Thyroid gland (tissue), 4 donors: ENCODE measurements at regions not wholly inside any gene's neighbourhood (a gene's known extent, or its start where the extent isn't known, plus 50 kb on each side); places are given as distances from the start of the nearest gene placed in this dataset.

Experiments used
- POLR2A ChIP-seq, 2 donors: fragments of 450-650 bp; IDR thresholded peaks; one replicate each; pipeline ENCODE4 v1.6.1; 2017; ENCODE audit warnings: antibody characterized with exemption in 2 of 2, mild to moderate bottlenecking in 2 of 2, moderate library complexity in 1 of 2
- TF ChIP-seq, protein P1 (sequence below), 6 experiments: fragments of 200-600 bp in 3 of 6; fragments of 450-650 bp in 3 of 6; sonication (generic) in 3 of 6; IDR thresholded peaks; one replicate each; pipeline ENCODE4 v1.5.1; 2016 to 2019; ENCODE audit warnings: antibody characterized with exemption in 6 of 6, mild to moderate bottlenecking in 2 of 6, inconsistent platforms in 1 of 6, moderate library complexity in 1 of 6

DNA sequence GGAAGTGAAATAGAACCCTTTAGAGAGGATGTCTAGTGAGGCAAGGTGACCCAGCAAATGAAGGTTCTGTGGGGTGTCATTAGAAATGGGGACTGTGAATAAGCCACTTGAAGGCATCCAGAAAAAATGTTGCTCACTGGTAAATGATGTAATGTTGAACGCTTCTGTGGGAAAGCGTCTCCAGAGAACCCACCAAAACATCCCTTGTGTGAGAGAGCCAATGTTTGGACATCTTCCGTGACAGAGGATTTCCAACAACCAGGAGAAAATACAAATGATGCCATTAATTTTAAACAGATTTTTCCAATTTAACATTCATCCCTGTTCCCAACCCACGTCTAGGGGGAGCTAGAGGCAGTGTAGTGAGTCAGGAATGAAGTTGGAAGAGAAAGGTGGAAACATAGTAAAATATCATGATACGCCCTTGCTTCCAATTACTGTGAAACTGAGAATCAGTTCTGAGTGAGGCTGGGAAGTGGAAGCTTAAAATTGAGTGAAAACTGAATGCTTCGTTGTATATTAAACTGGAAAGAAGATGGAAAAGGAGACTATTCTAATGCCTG is 584.2 kb downstream of the CD109 start:
- TF ChIP-seq, protein P1, sequence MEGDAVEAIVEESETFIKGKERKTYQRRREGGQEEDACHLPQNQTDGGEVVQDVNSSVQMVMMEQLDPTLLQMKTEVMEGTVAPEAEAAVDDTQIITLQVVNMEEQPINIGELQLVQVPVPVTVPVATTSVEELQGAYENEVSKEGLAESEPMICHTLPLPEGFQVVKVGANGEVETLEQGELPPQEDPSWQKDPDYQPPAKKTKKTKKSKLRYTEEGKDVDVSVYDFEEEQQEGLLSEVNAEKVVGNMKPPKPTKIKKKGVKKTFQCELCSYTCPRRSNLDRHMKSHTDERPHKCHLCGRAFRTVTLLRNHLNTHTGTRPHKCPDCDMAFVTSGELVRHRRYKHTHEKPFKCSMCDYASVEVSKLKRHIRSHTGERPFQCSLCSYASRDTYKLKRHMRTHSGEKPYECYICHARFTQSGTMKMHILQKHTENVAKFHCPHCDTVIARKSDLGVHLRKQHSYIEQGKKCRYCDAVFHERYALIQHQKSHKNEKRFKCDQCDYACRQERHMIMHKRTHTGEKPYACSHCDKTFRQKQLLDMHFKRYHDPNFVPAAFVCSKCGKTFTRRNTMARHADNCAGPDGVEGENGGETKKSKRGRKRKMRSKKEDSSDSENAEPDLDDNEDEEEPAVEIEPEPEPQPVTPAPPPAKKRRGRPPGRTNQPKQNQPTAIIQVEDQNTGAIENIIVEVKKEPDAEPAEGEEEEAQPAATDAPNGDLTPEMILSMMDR (IDR thresholded peaks at IDR 0.05): no peak
- TF ChIP-seq POLR2A (IDR thresholded peaks at IDR 0.05): no peak
